A673 (cell line): ENCODE measurements at regions not wholly inside any gene's neighbourhood (a gene's known extent, or its start where the extent isn't known, plus 50 kb on each side); places are given as distances from the start of the nearest gene placed in this dataset.

Source experiments
- BruUV-seq: library from RNA; stranded (reverse); fragments of 400-500 nt; replicated peaks from 2 replicates; lab custom pipeline; 2021; lab: Mats Ljungman, UMichigan
- CTCF ChIA-PET: fragments of 300-600 bp; sonication (Branson Sonifier 250); formaldehyde crosslinking; loops from one replicate; lab custom pipeline; 2022; ENCODE audit warnings: antibody characterized with exemption; lab: Charles Lee
- POLR2A ChIA-PET: fragments of 300-600 bp; sonication (Branson Sonifier 250); formaldehyde crosslinking; loops from one replicate; lab custom pipeline; 2022; ENCODE audit warnings: antibody characterized with exemption; ENCODE audit not compliant: low non-redundant PET; lab: Charles Lee
- DNase-seq: peaks from one replicate; pipeline ENCODE4 v3.0.0-alpha.2; 2015; ENCODE audit warnings: low spot score
- H3K27ac ChIP-seq: fragments of 200-600 bp; sonication (generic); 2 replicates; pipeline ENCODE4 v1.5.1; 2016; ENCODE audit warnings: mixed run types, low read depth, mild to moderate bottlenecking, mixed read lengths, antibody characterized with exemption, low read length; ENCODE audit not compliant: poor library complexity, severe bottlenecking
- H3K27me3 ChIP-seq: fragments of 200-600 bp; sonication (generic); replicated peaks from 2 replicates; pipeline ENCODE4 v1.6.1; 2017; ENCODE audit warnings: mixed run types, low read depth, mild to moderate bottlenecking, mixed read lengths, antibody characterized with exemption, low read length; ENCODE audit not compliant: insufficient read depth, poor library complexity
- H3K36me3 ChIP-seq: fragments of 200-600 bp; sonication (generic); 2 replicates; pipeline ENCODE4 v1.6.1; 2016; ENCODE audit warnings: mixed run types, mild to moderate bottlenecking, mixed read lengths, antibody characterized with exemption, low read length; ENCODE audit not compliant: insufficient read depth, poor library complexity, severe bottlenecking
- H3K4me1 ChIP-seq: fragments of 200-600 bp; sonication (generic); 2 replicates; pipeline ENCODE4 v1.6.1; 2017; ENCODE audit warnings: mixed run types, mild to moderate bottlenecking, mixed read lengths, antibody characterized with exemption, low read length; ENCODE audit not compliant: insufficient read depth, poor library complexity, severe bottlenecking
- H3K4me3 ChIP-seq: fragments of 200-600 bp; sonication (generic); 2 replicates; pipeline ENCODE4 v1.5.1; 2016; ENCODE audit warnings: low read depth, mixed run types, mild to moderate bottlenecking, mixed read lengths, low read length; ENCODE audit not compliant: poor library complexity, severe bottlenecking
- H3K9me3 ChIP-seq: fragments of 200-600 bp; sonication (generic); 2 replicates; pipeline ENCODE4 v1.6.1; 2016; ENCODE audit warnings: mixed run types, low read depth, mild to moderate bottlenecking, mixed read lengths, antibody characterized with exemption, low read length; ENCODE audit not compliant: poor library complexity, severe bottlenecking
- EZH2 ChIP-seq: fragments of 200-600 bp; sonication (generic); IDR thresholded peaks from 2 replicates; pipeline ENCODE4 v1.6.1; 2017; ENCODE audit warnings: borderline replicate concordance, low read depth, mild to moderate bottlenecking, mixed read lengths, antibody characterized with exemption, low read length; ENCODE audit not compliant: poor library complexity, severe bottlenecking
- intact Hi-C: fragments of 100-400 bp; cut with micrococcal nuclease; formaldehyde crosslinking; loops from one replicate; pipeline ENCODE4 v1.10.0; 2022; ENCODE audit not compliant: unreplicated experiment
- TF ChIP-seq, protein P1 (sequence below): fragments of 300-800, 200-600 bp; sonication (generic); conservative IDR thresholded peaks from 2 replicates; pipeline ENCODE4 v1.5.1; 2017; ENCODE audit warnings: low read depth, mild to moderate bottlenecking, antibody characterized with exemption, low read length, moderate library complexity, mixed read lengths

DNA sequence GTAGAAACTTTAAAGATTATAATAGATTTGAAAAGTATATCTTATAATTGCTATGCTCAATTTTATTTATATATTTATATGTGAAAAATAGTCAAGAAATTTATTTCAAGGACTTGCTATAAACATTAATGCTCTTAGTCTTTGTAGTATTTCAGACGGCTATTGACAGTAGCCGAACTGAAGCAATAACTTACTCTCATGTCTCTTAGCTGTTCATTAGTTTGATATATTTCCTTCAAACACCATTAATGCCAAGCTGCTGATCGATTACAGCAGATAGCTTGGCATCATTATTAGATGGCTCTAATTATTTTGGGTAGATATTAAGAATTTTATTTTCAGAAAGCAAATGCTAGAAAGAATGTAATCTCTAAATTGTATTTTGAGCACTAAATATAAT is 1151.5 kb upstream of the SPRY2 start:
- H3K4me1 ChIP-seq: no peaks in the 10 kb centered on the region
- no peak overlapping the region for H3K4me3 ChIP-seq
- no peak overlapping the region for H3K27ac ChIP-seq
- H3K27me3 ChIP-seq: no peaks in the 10 kb centered on the region
- no peak for DNase-seq
- no TSS peak for BruUV-seq
- ChIA-PET POLR2A (no interaction called here), CTCF (no interaction called here)
- TF ChIP-seq, protein P1, sequence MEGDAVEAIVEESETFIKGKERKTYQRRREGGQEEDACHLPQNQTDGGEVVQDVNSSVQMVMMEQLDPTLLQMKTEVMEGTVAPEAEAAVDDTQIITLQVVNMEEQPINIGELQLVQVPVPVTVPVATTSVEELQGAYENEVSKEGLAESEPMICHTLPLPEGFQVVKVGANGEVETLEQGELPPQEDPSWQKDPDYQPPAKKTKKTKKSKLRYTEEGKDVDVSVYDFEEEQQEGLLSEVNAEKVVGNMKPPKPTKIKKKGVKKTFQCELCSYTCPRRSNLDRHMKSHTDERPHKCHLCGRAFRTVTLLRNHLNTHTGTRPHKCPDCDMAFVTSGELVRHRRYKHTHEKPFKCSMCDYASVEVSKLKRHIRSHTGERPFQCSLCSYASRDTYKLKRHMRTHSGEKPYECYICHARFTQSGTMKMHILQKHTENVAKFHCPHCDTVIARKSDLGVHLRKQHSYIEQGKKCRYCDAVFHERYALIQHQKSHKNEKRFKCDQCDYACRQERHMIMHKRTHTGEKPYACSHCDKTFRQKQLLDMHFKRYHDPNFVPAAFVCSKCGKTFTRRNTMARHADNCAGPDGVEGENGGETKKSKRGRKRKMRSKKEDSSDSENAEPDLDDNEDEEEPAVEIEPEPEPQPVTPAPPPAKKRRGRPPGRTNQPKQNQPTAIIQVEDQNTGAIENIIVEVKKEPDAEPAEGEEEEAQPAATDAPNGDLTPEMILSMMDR: no peak
- no peak for TF ChIP-seq EZH2
- intact Hi-C loops: no loop called here
- H3K36me3 ChIP-seq: no peaks in the 10 kb centered on the region
- H3K9me3 ChIP-seq: no peaks in the 10 kb centered on the region

DNA sequence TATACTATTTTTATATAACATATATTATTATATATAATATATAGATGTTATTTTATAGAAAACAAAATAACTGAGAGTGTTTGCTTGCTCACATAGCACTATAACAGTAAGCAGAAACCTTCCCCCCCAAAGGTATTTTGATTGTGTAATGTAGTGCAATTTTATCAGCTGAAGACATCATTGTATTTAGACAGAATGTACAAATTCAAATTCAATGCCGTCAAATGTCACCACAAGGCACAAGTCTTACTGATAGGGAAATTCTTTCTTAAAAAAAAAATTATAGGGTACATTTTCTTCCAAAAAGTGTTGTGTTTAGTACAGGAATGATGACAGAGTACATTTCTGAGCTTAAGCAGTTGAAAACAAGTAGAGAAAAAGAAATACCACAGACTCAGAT is 1147.1 kb upstream of the SPRY2 start:
- POLR2A ChIA-PET: no interaction called here
- Histone ChIP-seq H3K27ac (no peak overlapping the region), H3K4me3 (no peak overlapping the region), H3K4me1 (no peaks in the 10 kb centered on the region), H3K36me3 (no peaks in the 10 kb centered on the region), H3K9me3 (no peaks in the 10 kb centered on the region), H3K27me3 (no peaks in the 10 kb centered on the region)
- TF ChIP-seq, protein P1: no peak
- no peak for TF ChIP-seq EZH2
- DNase-seq: no peak
- intact Hi-C loops: loop anchor here (5.0 to 10.0 kb wide), 2 partner anchors 313 to 389 kb away; no protein-coding TSS in a partner anchor
- no TSS peak for BruUV-seq
- CTCF ChIA-PET: no interaction called here

DNA sequence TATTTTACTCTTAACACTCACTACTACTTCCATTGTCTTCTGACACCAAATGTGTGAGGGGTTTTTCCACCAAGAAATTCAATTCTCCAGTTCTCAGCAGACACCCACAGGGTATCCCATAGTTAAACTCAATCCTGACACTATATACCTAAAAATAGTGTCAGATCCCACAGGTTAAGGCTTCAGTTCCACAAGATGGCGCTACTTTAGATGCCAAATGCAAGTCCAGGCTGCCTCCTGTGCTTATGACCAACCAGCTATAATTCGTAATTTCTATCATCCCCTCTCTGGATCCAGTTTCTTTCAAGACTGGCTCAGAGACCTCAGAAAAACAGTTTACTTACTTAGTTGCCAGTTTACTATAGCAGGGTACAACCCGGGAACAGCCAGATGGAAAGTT is 1146.2 kb upstream of the SPRY2 start:
- no TSS peak for BruUV-seq
- no peaks in the 10 kb centered on the region for H3K27me3 ChIP-seq
- ChIA-PET CTCF (interaction anchor here (0.9 kb wide), 1 partner anchor 386 kb away, joined by 3 read pairs; no protein-coding TSS in a partner anchor), POLR2A (no interaction called here)
- H3K4me3 ChIP-seq: no peak overlapping the region
- no peak for TF ChIP-seq EZH2
- TF ChIP-seq, protein P1: peak; percentile 71
- peak; percentile 65 for DNase-seq
- H3K27ac ChIP-seq: no peak overlapping the region
- no peaks in the 10 kb centered on the region for H3K36me3 ChIP-seq
- intact Hi-C loops: loop anchor here (5.0 to 10.0 kb wide), 2 partner anchors 312 to 390 kb away; no protein-coding TSS in a partner anchor
- no peaks in the 10 kb centered on the region for H3K4me1 ChIP-seq
- H3K9me3 ChIP-seq: no peaks in the 10 kb centered on the region
